Transverse colon (tissue), 4 donors: ENCODE measurements at regions not wholly inside any gene's neighbourhood (a gene's known extent, or its start where the extent isn't known, plus 50 kb on each side); places are given as distances from the start of the nearest gene placed in this dataset.

Source experiments
- DNase-seq: peaks from one replicate; pipeline ENCODE4 v3.0.0-alpha.2; 2019
- H3K27ac ChIP-seq, 4 donors: fragments of 200-600 bp; sonication (generic); 2 replicates each; pipeline ENCODE4 v1.5.1; 2016 to 2018; ENCODE audit warnings: inconsistent platforms in 4 of 4
- H3K27me3 ChIP-seq: fragments of 200-600 bp; sonication (generic); 2 replicates; pipeline ENCODE4 v1.5.1; 2017; ENCODE audit warnings: inconsistent platforms
- H3K36me3 ChIP-seq, 4 donors: fragments of 200-600 bp; sonication (generic); 2 replicates each; pipeline ENCODE4 v1.5.1; 2017 to 2019; ENCODE audit warnings: inconsistent platforms in 4 of 4
- H3K4me1 ChIP-seq, 4 donors: fragments of 200-600 bp; sonication (generic); 2 replicates each; pipeline ENCODE4 v1.5.1; 2017 to 2020; ENCODE audit warnings: inconsistent platforms in 4 of 4
- H3K4me3 ChIP-seq, 4 donors: fragments of 200-600 bp; sonication (generic); 1 replicate in 1 of 4; 2 replicates in 3 of 4; pipeline versions ENCODE4 v1.5.1 to v1.6.1; 2017 to 2019; ENCODE audit warnings: inconsistent platforms in 4 of 4
- H3K9me3 ChIP-seq, 2 donors: fragments of 200-600 bp; sonication (generic); 2 replicates each; pipeline ENCODE4 v1.5.1; 2017 to 2019; ENCODE audit warnings: inconsistent platforms in 2 of 2
- CTCF ChIP-seq, 5 experiments: fragments of 200-600 bp in 3 of 5; fragments of 450-650 bp in 2 of 5; sonication (generic) in 3 of 5; IDR thresholded peaks; 1 replicate in 2 of 5; 2 replicates in 3 of 5; pipeline ENCODE4 v1.5.1; 2016 to 2017; ENCODE audit warnings: antibody characterized with exemption in 5 of 5, inconsistent platforms in 3 of 5, mild to moderate bottlenecking in 2 of 5, moderate library complexity in 1 of 5
- EP300 ChIP-seq: sonication (generic); formaldehyde crosslinking; IDR thresholded peaks from one replicate; pipeline ENCODE4 v1.6.1; 2017; ENCODE audit warnings: antibody characterized with exemption, low read depth
- POLR2A ChIP-seq: fragments of 450-650 bp; IDR thresholded peaks from one replicate; pipeline ENCODE4 v1.6.1; 2016; ENCODE audit warnings: antibody characterized with exemption, mild to moderate bottlenecking, moderate library complexity
- POLR2AphosphoS5 ChIP-seq, 3 donors: sonication (generic); formaldehyde crosslinking; IDR thresholded peaks; one replicate each; pipeline ENCODE4 v1.6.1; 2016; ENCODE audit warnings: antibody characterized with exemption in 3 of 3
- WGBS, 2 donors: methylation state at CpG; one replicate each; pipeline ENCODE4 v1.1.5; 2018; ENCODE audit warnings: low coverage in 1 of 2; 5-methylcytosine and 5-hydroxymethylcytosine counted together
- in situ Hi-C, 4 donors: fragments of 200-750 bp; cut with MboI; loops; one replicate each; pipeline versions ENCODE4 v1.15.0 to v1.15.1; 2017; ENCODE audit warnings: low sequenced_read_pairs in 3 of 4, low pct_ligation_motif_present in 1 of 4, low pct_unique_long_range_greater_than_20kb in 1 of 4
- intact Hi-C: fragments of 100-400 bp; cut with DNase I; formaldehyde crosslinking; loops from one replicate; pipeline ENCODE4 v1.15.1; 2023; ENCODE audit warnings: low total_unique reads

DNA sequence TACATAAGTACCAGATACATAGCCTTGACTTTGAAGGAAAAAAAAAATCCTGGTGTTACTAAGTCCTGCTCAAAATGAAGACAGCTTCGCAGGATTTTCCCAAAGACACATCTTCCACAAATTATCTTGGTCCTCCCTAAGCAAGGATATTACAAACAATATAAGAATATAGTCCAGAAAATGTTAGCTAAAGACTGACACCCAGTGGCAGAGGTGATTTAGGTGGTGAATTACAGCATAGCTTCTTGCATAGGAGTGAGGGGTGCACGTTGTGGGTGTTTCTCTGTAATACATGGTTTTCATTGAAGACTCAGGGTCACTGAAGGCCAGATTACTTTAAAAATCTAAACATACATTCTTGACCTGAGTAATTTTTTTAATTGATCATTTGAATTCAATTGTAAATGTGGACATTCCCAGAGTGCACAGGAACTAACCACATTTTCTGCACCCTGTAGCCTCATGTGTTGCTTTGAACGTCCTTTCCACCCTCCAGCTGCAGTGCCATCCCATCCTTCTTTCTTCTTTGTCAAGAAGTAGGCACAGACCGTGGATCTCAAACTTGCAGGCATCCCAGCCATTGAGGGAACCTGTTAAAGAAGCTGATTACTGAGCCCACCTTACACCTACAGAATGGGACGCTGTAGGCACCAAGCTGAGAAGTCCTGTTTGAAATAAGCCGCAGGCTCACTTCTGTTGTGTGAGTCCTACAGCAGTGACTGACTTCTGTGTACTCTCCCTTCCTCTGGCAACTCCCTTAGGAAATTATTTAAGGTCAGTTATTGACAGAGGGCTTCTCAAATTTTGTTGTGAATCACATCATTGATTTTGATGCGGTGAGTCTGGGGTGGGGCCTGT is 102.6 kb downstream of the PERP start:
- WGBS, 2 donors, result 13 to 55% methylated on average over 4 to 7 of the region's 7 CpGs
- Histone ChIP-seq H3K36me3 (no peaks in the 10 kb centered on the region), H3K4me3 (no peak overlapping the region), H3K27ac (no peak overlapping the region), H3K9me3 (no peaks in the 10 kb centered on the region), H3K4me1 (peaks cover 0 to 3% (median 0%) of the 10 kb centered on the region in 4 donors), H3K27me3 (no peaks in the 10 kb centered on the region)
- TF ChIP-seq CTCF (IDR thresholded peaks at IDR 0.05), result peak in 4 of 5 experiments; percentile 20 to 23 (median 22)
- no peak for TF ChIP-seq POLR2AphosphoS5 (IDR thresholded peaks at IDR 0.05)
- DNase-seq, result no peak
- intact Hi-C loops, result no loop called here
- in situ Hi-C loops, result loop anchor here (5.0 to 25.0 kb wide), 4 partner anchors 100 to 283 kb away; partner anchors contain the start of gene PERP (in 1 of the 4)

- WGBS, 2 donors, result 30 to 53% methylated on average over 4 to 5 of the region's 5 CpGs
- Histone ChIP-seq H3K4me1 (peaks cover 0 to 3% (median 0%) of the 10 kb centered on the region in 4 donors), H3K27ac (no peak overlapping the region), H3K9me3 (no peaks in the 10 kb centered on the region), H3K4me3 (no peak overlapping the region), H3K36me3 (no peaks in the 10 kb centered on the region), H3K27me3 (no peaks in the 10 kb centered on the region)
- in situ Hi-C loops (loop anchor here in 3 of 4 donors (10.0 to 25.0 kb wide), 3 partner anchors 99 to 281 kb away; partner anchors contain the start of gene PERP (in 1 of the 3)), intact Hi-C loops (no loop called here)
- no peak for TF ChIP-seq EP300
- DNase-seq, result no peak
Observed at GRCh38 chr6:138005846-138006245, 101.4 kb downstream of the PERP start.

DNA sequence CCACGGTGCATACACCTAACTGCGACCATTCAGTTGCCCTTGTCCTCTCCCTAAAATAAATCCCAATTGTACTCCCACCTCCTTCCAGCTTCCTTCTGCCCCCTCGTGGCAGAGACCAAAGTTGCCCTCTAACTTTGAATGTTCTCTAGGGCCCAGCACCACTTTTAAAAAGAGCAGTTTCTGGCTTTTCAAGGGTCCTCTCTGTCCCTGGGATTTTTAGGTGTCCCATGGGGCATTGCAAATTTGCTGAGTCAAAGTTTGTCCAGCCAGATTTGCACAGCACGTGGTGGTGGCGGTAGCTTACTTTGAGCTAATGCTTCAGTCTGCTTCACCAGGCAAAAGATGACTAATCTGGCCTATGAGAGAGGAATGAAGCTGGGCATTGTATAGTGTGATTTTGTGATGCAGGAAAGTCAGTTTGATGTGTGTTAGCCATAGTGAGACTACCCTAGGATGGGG is 100.2 kb downstream of the PERP start:
- Histone ChIP-seq H3K27me3 (no peaks in the 10 kb centered on the region), H3K27ac (no peak overlapping the region), H3K4me1 (peaks cover 0 to under 1% (median 0%) of the 10 kb centered on the region in 4 donors), H3K4me3 (no peak overlapping the region), H3K36me3 (no peaks in the 10 kb centered on the region), H3K9me3 (no peaks in the 10 kb centered on the region)
- TF ChIP-seq CTCF (IDR thresholded peaks at IDR 0.05) (peak; percentile 33 to 56 (median 49)), POLR2A (no peak)
- DNase-seq, result peak; percentile 17
- in situ Hi-C loops (loop anchor here in 3 of 4 donors (10.0 to 25.0 kb wide), 3 partner anchors 98 to 280 kb away; partner anchors contain the start of gene PERP (in 1 of the 3)), intact Hi-C loops (no loop called here)
- 21 to 27% methylated on average over 3 to 5 of the region's 5 CpGs for WGBS, 2 donors

GRCh38 chr6:138008791-138009190 is 98.4 kb downstream of the PERP start:
- 70 to 78% methylated on average over 2 to 3 of the region's 3 CpGs for WGBS, 2 donors
- H3K36me3 ChIP-seq, result no peaks in the 10 kb centered on the region
- no peaks in the 10 kb centered on the region for H3K9me3 ChIP-seq
- H3K27ac ChIP-seq, result no peak overlapping the region
- in situ Hi-C loops (loop anchor here in 3 of 4 donors (10.0 to 25.0 kb wide), 3 partner anchors 96 to 279 kb away; partner anchors contain the start of gene PERP (in 1 of the 3)), intact Hi-C loops (no loop called here)
- no peak overlapping the region for H3K4me3 ChIP-seq
- DNase-seq, result no peak
- H3K4me1 ChIP-seq, result peaks cover 0 to 6% (median 0%) of the 10 kb centered on the region in 4 donors
- no peaks in the 10 kb centered on the region for H3K27me3 ChIP-seq
- TF ChIP-seq POLR2A (no peak), POLR2AphosphoS5 (IDR thresholded peaks at IDR 0.05) (no peak)

GRCh38 chr6:138011413-138011812 is 95.8 kb downstream of the PERP start:
- WGBS, 2 donors, result 92 to 100% methylated on average over 1 of the region's 1 CpG
- in situ Hi-C loops, result loop anchor here in 1 of 4 donors (25.0 kb wide), 1 partner anchor 276 kb away; no protein-coding TSS in a partner anchor
- Histone ChIP-seq H3K4me1 (peaks cover 0 to 10% (median 0%) of the 10 kb centered on the region in 4 donors), H3K27me3 (no peaks in the 10 kb centered on the region), H3K4me3 (no peak overlapping the region), H3K9me3 (no peaks in the 10 kb centered on the region), H3K36me3 (no peaks in the 10 kb centered on the region), H3K27ac (no peak overlapping the region)
- DNase-seq, result no peak
- intact Hi-C loops, result no loop called here
- TF ChIP-seq EP300 (no peak), POLR2AphosphoS5 (IDR thresholded peaks at IDR 0.05) (no peak), CTCF (IDR thresholded peaks at IDR 0.05) (no peak), POLR2A (no peak)
